ENCODE measurements at regions not wholly inside any gene's neighbourhood (a gene's known extent, or its start where the extent isn't known, plus 50 kb on each side); places are given as distances from the start of the nearest gene placed in this dataset.

DNA sequence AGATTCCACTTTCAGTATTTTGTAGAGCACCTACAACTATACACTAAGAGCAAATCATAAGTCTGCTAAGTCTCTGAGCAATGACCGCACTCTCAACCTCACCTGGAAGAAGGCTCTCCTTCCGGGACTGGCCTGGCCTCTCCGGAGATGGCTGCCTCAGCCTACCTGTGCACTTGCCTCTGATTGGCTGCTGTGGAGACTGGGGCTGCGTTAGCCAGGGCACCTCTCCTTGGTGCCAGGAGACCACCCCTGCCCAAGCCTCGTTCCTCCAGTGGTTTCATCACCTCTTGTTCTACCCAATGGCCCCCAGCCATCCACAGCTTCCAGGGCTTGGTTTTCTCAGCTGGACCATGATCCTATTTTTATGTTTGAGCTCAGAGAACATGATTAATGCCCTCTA, 64.7 kb upstream of the JDP2 start:
- H3K9me3 ChIP-seq (ENCODE audit: insufficient read depth, low read length), result no peaks in the 10 kb centered on the region
- H3K27me3 ChIP-seq (ENCODE audit: insufficient read depth, insufficient read length), result peaks cover 51% of the 10 kb centered on the region
- no peak overlapping the region for H3K4me3 ChIP-seq (ENCODE audit: insufficient read length, low read depth)
- H3K4me1 ChIP-seq (ENCODE audit: insufficient read depth, insufficient read length), result no peaks in the 10 kb centered on the region
- H3K9ac ChIP-seq (ENCODE audit: insufficient read length, low read depth), result no peak overlapping the region
- no peaks in the 10 kb centered on the region for H3K36me3 ChIP-seq (ENCODE audit: insufficient read depth, insufficient read length, low read length)
- DNase-seq (ENCODE audit: low read depth, low spot score), result no peak
- TF ChIP-seq SUZ12 (IDR thresholded peaks at IDR 0.05; ENCODE audit: extremely low read depth, insufficient read depth, insufficient read length), result no peak
- no peak for TF ChIP-seq YY1 (IDR thresholded peaks at IDR 0.05; ENCODE audit: insufficient read depth, insufficient read length)
- no peak for TF ChIP-seq ZNF274 (IDR thresholded peaks at IDR 0.05; ENCODE audit: low read depth, low read length)

DNA sequence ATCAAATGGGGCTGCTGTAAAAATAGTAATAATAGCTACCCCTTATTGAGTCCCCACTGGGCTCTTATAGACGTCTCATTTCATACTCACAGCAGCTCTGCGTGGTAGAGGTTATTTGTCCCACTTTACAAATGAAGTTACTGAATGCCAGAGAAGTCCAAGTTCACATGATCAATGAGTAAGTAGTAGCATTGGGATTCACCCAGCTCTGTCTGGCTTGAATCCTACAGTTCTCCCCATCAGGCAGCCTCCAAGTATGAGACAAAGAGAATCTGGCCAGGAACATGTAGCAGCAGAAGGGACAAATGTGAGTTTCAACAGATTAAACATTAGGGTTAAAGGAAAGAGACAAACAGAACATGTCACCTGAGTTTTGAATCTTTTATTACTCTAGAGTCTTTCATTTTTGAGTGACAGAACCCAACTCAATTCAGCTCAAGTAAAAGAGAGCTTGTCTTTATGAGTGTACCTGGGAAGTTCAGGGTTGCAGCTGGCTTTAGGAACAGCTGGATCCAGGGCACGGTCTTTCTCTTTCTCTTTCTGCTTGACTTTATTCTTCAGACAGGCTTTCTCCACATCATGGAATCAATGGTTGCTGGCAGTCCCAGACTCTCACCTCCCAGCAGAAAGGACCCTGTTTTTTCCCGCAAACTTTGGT, 64.1 kb upstream of the JDP2 start:
- H3K4me3 ChIP-seq (ENCODE audit: insufficient read length, low read depth), result no peak overlapping the region
- no peaks in the 10 kb centered on the region for H3K36me3 ChIP-seq (ENCODE audit: insufficient read depth, insufficient read length, low read length)
- peaks cover 56% of the 10 kb centered on the region for H3K27me3 ChIP-seq (ENCODE audit: insufficient read depth, insufficient read length)
- no peak overlapping the region for H3K9ac ChIP-seq (ENCODE audit: insufficient read length, low read depth)
- no peaks in the 10 kb centered on the region for H3K4me1 ChIP-seq (ENCODE audit: insufficient read depth, insufficient read length)
- no peaks in the 10 kb centered on the region for H3K9me3 ChIP-seq (ENCODE audit: insufficient read depth, low read length)
- DNase-seq (ENCODE audit: low read depth, low spot score), result no peak
- TF ChIP-seq SUZ12 (IDR thresholded peaks at IDR 0.05; ENCODE audit: extremely low read depth, insufficient read depth, insufficient read length) (no peak), ZNF274 (IDR thresholded peaks at IDR 0.05; ENCODE audit: low read depth, low read length) (no peak), YY1 (IDR thresholded peaks at IDR 0.05; ENCODE audit: insufficient read depth, insufficient read length) (no peak)

DNA sequence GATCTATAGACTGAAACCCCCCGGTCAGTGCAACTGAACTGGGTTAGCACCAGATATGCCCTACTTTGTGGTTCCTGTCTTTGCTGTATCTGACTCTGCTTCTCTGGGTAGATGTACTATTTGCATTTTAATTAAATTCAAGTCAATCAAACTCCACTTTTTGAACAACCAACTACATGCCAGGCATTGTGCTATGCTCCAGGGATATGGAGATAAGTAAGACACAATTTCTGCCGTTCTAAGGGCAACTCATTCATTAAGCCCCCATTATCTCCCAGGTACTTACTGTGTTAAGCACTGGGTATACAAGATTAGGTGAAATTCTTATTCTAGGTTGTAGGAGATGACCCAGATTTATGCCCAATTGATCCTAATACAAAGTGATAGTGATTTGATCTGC, 62.7 kb upstream of the JDP2 start:
- H3K9ac ChIP-seq (ENCODE audit: insufficient read length, low read depth), result no peak overlapping the region
- H3K9me3 ChIP-seq (ENCODE audit: insufficient read depth, low read length), result no peaks in the 10 kb centered on the region
- H3K27me3 ChIP-seq (ENCODE audit: insufficient read depth, insufficient read length), result peaks cover 65% of the 10 kb centered on the region
- no peaks in the 10 kb centered on the region for H3K36me3 ChIP-seq (ENCODE audit: insufficient read depth, insufficient read length, low read length)
- H3K4me3 ChIP-seq (ENCODE audit: insufficient read length, low read depth), result no peak overlapping the region
- H3K4me1 ChIP-seq (ENCODE audit: insufficient read depth, insufficient read length), result no peaks in the 10 kb centered on the region
- DNase-seq (ENCODE audit: low read depth, low spot score), result no peak
- TF ChIP-seq ZNF274 (IDR thresholded peaks at IDR 0.05; ENCODE audit: low read depth, low read length), result no peak
- TF ChIP-seq YY1 (IDR thresholded peaks at IDR 0.05; ENCODE audit: insufficient read depth, insufficient read length), result no peak
- TF ChIP-seq SUZ12 (IDR thresholded peaks at IDR 0.05; ENCODE audit: extremely low read depth, insufficient read depth, insufficient read length), result no peak

DNA sequence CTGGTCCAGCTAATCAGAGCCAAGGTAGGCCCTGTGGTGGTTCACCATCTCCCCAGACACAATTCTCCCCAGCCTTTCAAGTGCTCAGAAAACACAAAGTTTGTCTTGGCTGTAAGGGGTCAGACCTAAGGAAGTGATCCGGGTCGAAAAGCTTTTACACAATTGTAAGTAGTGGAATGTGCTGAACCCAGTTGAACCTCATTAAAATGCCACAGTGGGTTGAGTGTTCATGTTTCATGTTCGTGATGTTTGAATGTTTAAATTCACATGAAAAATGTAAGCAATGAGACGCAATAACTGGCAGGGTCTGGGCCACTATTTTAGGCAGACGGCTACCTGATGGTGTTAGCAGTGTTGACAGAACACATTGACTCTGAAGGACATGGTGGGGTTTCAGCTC, 60.9 kb upstream of the JDP2 start:
- DNase-seq (ENCODE audit: low read depth, low spot score), result no peak
- TF ChIP-seq ZNF274 (IDR thresholded peaks at IDR 0.05; ENCODE audit: low read depth, low read length), result no peak
- no peak for TF ChIP-seq YY1 (IDR thresholded peaks at IDR 0.05; ENCODE audit: insufficient read depth, insufficient read length)
- TF ChIP-seq SUZ12 (IDR thresholded peaks at IDR 0.05; ENCODE audit: extremely low read depth, insufficient read depth, insufficient read length), result no peak
- no peak overlapping the region for H3K9ac ChIP-seq (ENCODE audit: insufficient read length, low read depth)
- no peaks in the 10 kb centered on the region for H3K9me3 ChIP-seq (ENCODE audit: insufficient read depth, low read length)
- no peak overlapping the region for H3K4me3 ChIP-seq (ENCODE audit: insufficient read length, low read depth)
- H3K36me3 ChIP-seq (ENCODE audit: insufficient read depth, insufficient read length, low read length), result no peaks in the 10 kb centered on the region
- peaks cover 66% of the 10 kb centered on the region for H3K27me3 ChIP-seq (ENCODE audit: insufficient read depth, insufficient read length)
- H3K4me1 ChIP-seq (ENCODE audit: insufficient read depth, insufficient read length), result no peaks in the 10 kb centered on the region

DNA sequence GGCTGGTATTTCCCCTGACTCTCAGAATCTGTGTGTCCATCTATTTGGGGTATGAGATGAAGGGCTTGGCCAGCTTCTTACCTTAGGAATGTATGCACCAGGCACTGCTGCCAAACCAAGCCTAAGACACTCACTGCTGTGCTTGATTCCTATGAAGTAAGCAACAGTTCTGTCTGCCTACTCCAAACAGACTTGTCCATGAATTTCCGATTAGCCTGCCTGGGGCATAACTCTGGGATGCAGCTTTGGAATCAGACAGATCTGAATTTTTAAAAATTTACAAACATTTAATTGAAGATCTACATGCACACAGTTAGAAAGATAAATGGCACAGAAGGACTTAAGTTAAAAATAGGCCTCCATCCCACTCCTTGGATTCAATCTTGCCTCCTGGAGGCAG, 59.5 kb upstream of the JDP2 start:
- peaks cover 54% of the 10 kb centered on the region for H3K27me3 ChIP-seq (ENCODE audit: insufficient read depth, insufficient read length)
- no peak overlapping the region for H3K9ac ChIP-seq (ENCODE audit: insufficient read length, low read depth)
- no peak overlapping the region for H3K4me3 ChIP-seq (ENCODE audit: insufficient read length, low read depth)
- H3K9me3 ChIP-seq (ENCODE audit: insufficient read depth, low read length), result no peaks in the 10 kb centered on the region
- TF ChIP-seq SUZ12 (IDR thresholded peaks at IDR 0.05; ENCODE audit: extremely low read depth, insufficient read depth, insufficient read length), result no peak
- TF ChIP-seq ZNF274 (IDR thresholded peaks at IDR 0.05; ENCODE audit: low read depth, low read length), result no peak
- TF ChIP-seq YY1 (IDR thresholded peaks at IDR 0.05; ENCODE audit: insufficient read depth, insufficient read length), result no peak
- no peaks in the 10 kb centered on the region for H3K4me1 ChIP-seq (ENCODE audit: insufficient read depth, insufficient read length)
- no peak for DNase-seq (ENCODE audit: low read depth, low spot score)
- no peaks in the 10 kb centered on the region for H3K36me3 ChIP-seq (ENCODE audit: insufficient read depth, insufficient read length, low read length)

DNA sequence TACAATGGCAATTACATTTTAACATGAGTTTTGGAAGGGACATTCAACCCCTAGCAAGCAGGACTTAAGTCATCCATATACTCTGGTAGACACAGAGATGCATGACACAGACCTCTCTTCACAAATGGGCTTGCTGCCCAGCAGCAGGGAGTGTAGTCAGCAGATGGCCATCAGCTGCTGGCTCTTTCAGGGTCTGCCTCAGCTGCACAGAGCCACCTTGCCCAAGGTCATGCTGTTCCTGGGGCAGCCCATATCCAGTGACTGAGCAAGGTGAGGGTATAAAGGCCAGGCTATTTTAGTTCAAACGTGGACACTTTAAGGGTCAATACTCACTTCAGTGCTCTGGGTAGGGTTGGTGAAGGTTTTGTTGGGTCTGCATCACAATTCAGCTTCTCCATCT, 58.3 kb upstream of the JDP2 start:
- no peak overlapping the region for H3K4me3 ChIP-seq (ENCODE audit: insufficient read length, low read depth)
- H3K4me1 ChIP-seq (ENCODE audit: insufficient read depth, insufficient read length), result no peaks in the 10 kb centered on the region
- no peaks in the 10 kb centered on the region for H3K9me3 ChIP-seq (ENCODE audit: insufficient read depth, low read length)
- TF ChIP-seq ZNF274 (IDR thresholded peaks at IDR 0.05; ENCODE audit: low read depth, low read length), result no peak
- TF ChIP-seq SUZ12 (IDR thresholded peaks at IDR 0.05; ENCODE audit: extremely low read depth, insufficient read depth, insufficient read length), result no peak
- TF ChIP-seq YY1 (IDR thresholded peaks at IDR 0.05; ENCODE audit: insufficient read depth, insufficient read length), result no peak
- H3K27me3 ChIP-seq (ENCODE audit: insufficient read depth, insufficient read length), result peaks cover 42% of the 10 kb centered on the region
- no peak overlapping the region for H3K9ac ChIP-seq (ENCODE audit: insufficient read length, low read depth)
- DNase-seq (ENCODE audit: low read depth, low spot score), result no peak
- H3K36me3 ChIP-seq (ENCODE audit: insufficient read depth, insufficient read length, low read length), result no peaks in the 10 kb centered on the region

DNA sequence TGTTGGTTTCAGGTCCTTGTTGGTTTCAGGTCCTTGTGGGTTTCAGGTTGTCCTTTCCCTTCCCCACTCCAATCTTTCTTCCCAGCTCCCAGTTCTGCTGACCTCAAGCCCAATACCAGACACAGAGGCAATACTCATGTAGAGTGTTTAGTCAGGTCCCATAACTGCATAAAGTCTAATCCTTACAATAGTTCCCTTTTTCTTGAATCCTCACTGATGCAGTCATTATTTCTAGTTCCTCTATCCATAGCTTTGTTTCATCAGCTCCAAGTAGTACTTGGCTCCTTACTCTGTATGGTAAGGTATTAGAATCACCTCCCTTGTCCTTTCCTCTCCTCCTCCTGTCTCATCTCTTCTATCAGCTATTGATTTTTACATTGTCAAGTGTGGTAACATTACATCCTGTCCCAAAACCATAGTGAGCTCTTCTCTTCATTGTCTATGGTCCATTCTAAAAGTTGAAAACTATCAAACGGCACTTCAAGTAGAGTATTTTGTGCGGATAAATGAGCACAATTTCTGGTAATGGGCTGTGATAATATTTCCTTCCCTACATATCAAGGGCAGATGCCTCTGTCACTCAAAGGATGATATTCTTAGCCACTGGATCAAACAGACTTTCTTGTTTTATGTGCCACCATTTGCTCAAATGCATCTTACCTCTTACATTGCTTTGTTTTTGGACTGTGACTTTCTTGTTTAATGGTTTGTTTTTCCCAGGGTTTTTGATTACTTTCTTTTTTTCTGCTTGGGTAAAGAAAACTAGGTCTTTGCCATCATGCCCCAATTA, 57.2 kb upstream of the JDP2 start:
- Histone ChIP-seq H3K4me1 (ENCODE audit: insufficient read depth, insufficient read length) (no peaks in the 10 kb centered on the region), H3K9me3 (ENCODE audit: insufficient read depth, low read length) (no peaks in the 10 kb centered on the region), H3K27me3 (ENCODE audit: insufficient read depth, insufficient read length) (peaks cover 34% of the 10 kb centered on the region), H3K9ac (ENCODE audit: insufficient read length, low read depth) (no peak overlapping the region), H3K36me3 (ENCODE audit: insufficient read depth, insufficient read length, low read length) (no peaks in the 10 kb centered on the region), H3K4me3 (ENCODE audit: insufficient read length, low read depth) (no peak overlapping the region)
- no peak for TF ChIP-seq YY1 (IDR thresholded peaks at IDR 0.05; ENCODE audit: insufficient read depth, insufficient read length)
- no peak for TF ChIP-seq SUZ12 (IDR thresholded peaks at IDR 0.05; ENCODE audit: extremely low read depth, insufficient read depth, insufficient read length)
- no peak for TF ChIP-seq ZNF274 (IDR thresholded peaks at IDR 0.05; ENCODE audit: low read depth, low read length)
- DNase-seq (ENCODE audit: low read depth, low spot score), result no peak
